ENCODE measurements at regions not wholly inside any gene's neighbourhood (a gene's known extent, or its start where the extent isn't known, plus 50 kb on each side); places are given as distances from the start of the nearest gene placed in this dataset.

GRCh38 chr13:62908321-62908720 lies 1492.7 kb upstream of the PCDH20 start:
- Histone ChIP-seq H3K79me2 (ENCODE audit: low read length) (no peaks in the 10 kb centered on the region), H3K9me3 (replicated peaks; ENCODE audit: insufficient read depth, low read length) (no peaks in the 10 kb centered on the region), H3K4me1 (ENCODE audit: low read length) (no peaks in the 10 kb centered on the region), H3K4me3 (ENCODE audit: low read length) (no peak overlapping the region), H3F3A (ENCODE audit: insufficient read depth, low read length) (no peaks in the 10 kb centered on the region), H3K27ac (ENCODE audit: low read length) (no peak overlapping the region), H3K36me3 (replicated peaks; ENCODE audit: insufficient read depth, low read length) (no peaks in the 10 kb centered on the region), H2AFZ (ENCODE audit: low read length) (no peak overlapping the region), H4K20me1 (ENCODE audit: insufficient read depth, low read length) (no peaks in the 10 kb centered on the region), H3K9ac (ENCODE audit: low read length) (no peak overlapping the region), H3K4me2 (ENCODE audit: low read depth, low read length) (no peak overlapping the region), H3K9me2 (replicated peaks; ENCODE audit: insufficient read depth, low read length) (no peaks in the 10 kb centered on the region), H3K27me3 (replicated peaks; ENCODE audit: insufficient read depth, low read length) (no peaks in the 10 kb centered on the region)
- TF ChIP-seq EZH2 (optimal IDR thresholded peaks at IDR 0.05; ENCODE audit: low read depth, low read length) (no peak), EZH2phosphoT487 (IDR thresholded peaks at IDR 0.05; ENCODE audit: low read length) (no peak)
- TF ChIP-seq, protein P1, sequence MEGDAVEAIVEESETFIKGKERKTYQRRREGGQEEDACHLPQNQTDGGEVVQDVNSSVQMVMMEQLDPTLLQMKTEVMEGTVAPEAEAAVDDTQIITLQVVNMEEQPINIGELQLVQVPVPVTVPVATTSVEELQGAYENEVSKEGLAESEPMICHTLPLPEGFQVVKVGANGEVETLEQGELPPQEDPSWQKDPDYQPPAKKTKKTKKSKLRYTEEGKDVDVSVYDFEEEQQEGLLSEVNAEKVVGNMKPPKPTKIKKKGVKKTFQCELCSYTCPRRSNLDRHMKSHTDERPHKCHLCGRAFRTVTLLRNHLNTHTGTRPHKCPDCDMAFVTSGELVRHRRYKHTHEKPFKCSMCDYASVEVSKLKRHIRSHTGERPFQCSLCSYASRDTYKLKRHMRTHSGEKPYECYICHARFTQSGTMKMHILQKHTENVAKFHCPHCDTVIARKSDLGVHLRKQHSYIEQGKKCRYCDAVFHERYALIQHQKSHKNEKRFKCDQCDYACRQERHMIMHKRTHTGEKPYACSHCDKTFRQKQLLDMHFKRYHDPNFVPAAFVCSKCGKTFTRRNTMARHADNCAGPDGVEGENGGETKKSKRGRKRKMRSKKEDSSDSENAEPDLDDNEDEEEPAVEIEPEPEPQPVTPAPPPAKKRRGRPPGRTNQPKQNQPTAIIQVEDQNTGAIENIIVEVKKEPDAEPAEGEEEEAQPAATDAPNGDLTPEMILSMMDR (IDR thresholded peaks at IDR 0.05; ENCODE audit: low read length): no peak
- DNase-seq: no peak

DNA sequence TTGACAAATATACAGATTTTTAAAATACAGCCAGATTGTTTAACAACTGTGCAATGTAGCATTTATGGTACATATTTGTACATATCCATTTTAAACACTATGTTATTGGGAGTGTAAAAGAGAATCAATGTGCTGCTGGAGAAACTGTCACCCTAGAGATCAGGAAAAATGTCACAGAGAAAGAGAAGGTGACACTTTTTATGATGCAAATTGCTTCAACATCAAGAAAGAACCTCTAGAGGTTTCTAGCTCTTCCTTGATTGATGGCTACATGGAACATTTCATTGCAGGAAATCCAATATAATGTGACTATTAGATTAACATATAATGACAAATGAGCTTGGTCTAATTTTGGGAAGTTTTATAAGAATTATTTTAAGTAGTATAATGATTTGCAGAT lies 1491.2 kb upstream of the PCDH20 start:
- no peaks in the 10 kb centered on the region for H3K36me3 ChIP-seq (replicated peaks; ENCODE audit: insufficient read depth, low read length)
- no peak overlapping the region for H2AFZ ChIP-seq (ENCODE audit: low read length)
- H4K20me1 ChIP-seq (ENCODE audit: insufficient read depth, low read length): no peaks in the 10 kb centered on the region
- DNase-seq: no peak
- no peaks in the 10 kb centered on the region for H3K4me1 ChIP-seq (ENCODE audit: low read length)
- no peak overlapping the region for H3K9ac ChIP-seq (ENCODE audit: low read length)
- no peak overlapping the region for H3K4me3 ChIP-seq (ENCODE audit: low read length)
- H3F3A ChIP-seq (ENCODE audit: insufficient read depth, low read length): no peaks in the 10 kb centered on the region
- no peaks in the 10 kb centered on the region for H3K79me2 ChIP-seq (ENCODE audit: low read length)
- H3K9me3 ChIP-seq (replicated peaks; ENCODE audit: insufficient read depth, low read length): no peaks in the 10 kb centered on the region
- no peak overlapping the region for H3K4me2 ChIP-seq (ENCODE audit: low read depth, low read length)
- no peaks in the 10 kb centered on the region for H3K9me2 ChIP-seq (replicated peaks; ENCODE audit: insufficient read depth, low read length)
- H3K27me3 ChIP-seq (replicated peaks; ENCODE audit: insufficient read depth, low read length): no peaks in the 10 kb centered on the region
- no peak overlapping the region for H3K27ac ChIP-seq (ENCODE audit: low read length)
- TF ChIP-seq EZH2phosphoT487 (IDR thresholded peaks at IDR 0.05; ENCODE audit: low read length) (no peak), EZH2 (optimal IDR thresholded peaks at IDR 0.05; ENCODE audit: low read depth, low read length) (no peak)
- TF ChIP-seq, protein P1 (IDR thresholded peaks at IDR 0.05; ENCODE audit: low read length): no peak

- Histone ChIP-seq H2AFZ (ENCODE audit: low read length) (no peak overlapping the region), H3K27me3 (replicated peaks; ENCODE audit: insufficient read depth, low read length) (no peaks in the 10 kb centered on the region), H3K27ac (ENCODE audit: low read length) (no peak overlapping the region), H3K36me3 (replicated peaks; ENCODE audit: insufficient read depth, low read length) (no peaks in the 10 kb centered on the region), H3K9ac (ENCODE audit: low read length) (no peak overlapping the region), H3K9me3 (replicated peaks; ENCODE audit: insufficient read depth, low read length) (no peaks in the 10 kb centered on the region), H3K79me2 (ENCODE audit: low read length) (no peaks in the 10 kb centered on the region), H3K4me1 (ENCODE audit: low read length) (no peaks in the 10 kb centered on the region), H3K9me2 (replicated peaks; ENCODE audit: insufficient read depth, low read length) (no peaks in the 10 kb centered on the region), H4K20me1 (ENCODE audit: insufficient read depth, low read length) (no peaks in the 10 kb centered on the region), H3K4me2 (ENCODE audit: low read depth, low read length) (no peak overlapping the region), H3K4me3 (ENCODE audit: low read length) (no peak overlapping the region), H3F3A (ENCODE audit: insufficient read depth, low read length) (no peaks in the 10 kb centered on the region)
- TF ChIP-seq, protein P1 (IDR thresholded peaks at IDR 0.05; ENCODE audit: low read length): no peak
- no peak for TF ChIP-seq EZH2phosphoT487 (IDR thresholded peaks at IDR 0.05; ENCODE audit: low read length)
- TF ChIP-seq EZH2 (optimal IDR thresholded peaks at IDR 0.05; ENCODE audit: low read depth, low read length): no peak
- no peak for DNase-seq
Measured at GRCh38 chr13:62906469-62906868, 1490.8 kb upstream of the PCDH20 start.

Measured in MM.1S (cell line).